Activated T-helper 9 cell treated with anti-CD3 and anti-CD28 coated beads, Interleukin-2, amount 50 U/mL, for 16 hours (primary cell): ENCODE measurements at regions not wholly inside any gene's neighbourhood (a gene's known extent, or its start where the extent isn't known, plus 50 kb on each side); places are given as distances from the start of the nearest gene placed in this dataset.

Experiments
- DNase-seq: peaks from one replicate; pipeline ENCODE4 v3.0.0-alpha.2; 2020; ENCODE audit warnings: low read depth

GRCh38 chr21:35424122-35424521, 375.0 kb upstream of the RUNX1 start:
- no peak for DNase-seq

- DNase-seq, result no peak
These were observed 374.6 kb upstream of the RUNX1 start for GRCh38 chr21:35423709-35424108.

GRCh38 chr21:35422011-35422410, 372.9 kb upstream of the RUNX1 start:
- DNase-seq, result no peak

GRCh38 chr21:35421221-35421620, 372.1 kb upstream of the RUNX1 start:
- DNase-seq, result no peak

- no peak for DNase-seq
These were observed 371.6 kb upstream of the RUNX1 start for GRCh38 chr21:35420656-35421055.

GRCh38 chr21:35417762-35418161, 368.7 kb upstream of the RUNX1 start:
- no peak for DNase-seq

GRCh38 chr21:35416866-35417489, 367.9 kb upstream of the RUNX1 start:
- no peak for DNase-seq

- no peak for DNase-seq
These were observed 365.5 kb upstream of the RUNX1 start for GRCh38 chr21:35414507-35415139.

- DNase-seq, result no peak
These were observed 365.0 kb upstream of the RUNX1 start for GRCh38 chr21:35414056-35414455.

GRCh38 chr21:35412231-35412630, 363.1 kb upstream of the RUNX1 start:
- no peak for DNase-seq

GRCh38 chr21:35411434-35411833, 362.3 kb upstream of the RUNX1 start:
- DNase-seq, result no peak

- DNase-seq, result no peak
These were observed 361.6 kb upstream of the RUNX1 start for GRCh38 chr21:35410656-35411055.

GRCh38 chr21:35410123-35410522, 361.0 kb upstream of the RUNX1 start:
- no peak for DNase-seq

GRCh38 chr21:35408401-35408800, 359.3 kb upstream of the RUNX1 start:
- DNase-seq, result no peak

- DNase-seq, result no peak
These were observed 357.5 kb upstream of the RUNX1 start for GRCh38 chr21:35406635-35407034.

- no peak for DNase-seq
These were observed 356.9 kb upstream of the RUNX1 start for GRCh38 chr21:35405981-35406380.

- DNase-seq, result no peak
These were observed 355.1 kb upstream of the RUNX1 start for GRCh38 chr21:35404247-35404646.

GRCh38 chr21:35402061-35402460, 353.0 kb upstream of the RUNX1 start:
- no peak for DNase-seq

GRCh38 chr21:35401476-35401875, 352.4 kb upstream of the RUNX1 start:
- DNase-seq, result no peak

- DNase-seq, result no peak
These were observed 351.3 kb upstream of the RUNX1 start for GRCh38 chr21:35400233-35400939.

- DNase-seq, result no peak
These were observed 350.6 kb upstream of the RUNX1 start for GRCh38 chr21:35399706-35400105.

GRCh38 chr21:35399002-35399530, 350.0 kb upstream of the RUNX1 start:
- no peak for DNase-seq

- no peak for DNase-seq
These were observed 349.4 kb upstream of the RUNX1 start for GRCh38 chr21:35398346-35398982.
